Spleen (tissue), 11 donors: ENCODE measurements at regions not wholly inside any gene's neighbourhood (a gene's known extent, or its start where the extent isn't known, plus 50 kb on each side); places are given as distances from the start of the nearest gene placed in this dataset.

ENCODE experiments used
- DNase-seq: peaks from one replicate; pipeline ENCODE4 v3.0.0-alpha.2; 2020
- H3K27ac ChIP-seq, 8 donors: fragments of 200-600 bp; sonication (generic) in 7 of 8; 1 replicate in 4 of 8; 2 replicates in 4 of 8; pipeline versions ENCODE4 v1.5.0 to v1.8.0; 2016 to 2021; ENCODE audit warnings: inconsistent platforms in 4 of 8, mild to moderate bottlenecking in 4 of 8, moderate library complexity in 1 of 8
- H3K27me3 ChIP-seq, 7 donors: fragments of 200-600 bp; sonication (generic) in 6 of 7; replicated peaks in 1 of 7; 1 replicate in 4 of 7; 2 replicates in 3 of 7; pipeline versions ENCODE4 v1.5.0 to v1.8.0; 2016 to 2021; ENCODE audit warnings: inconsistent platforms in 3 of 7, mild to moderate bottlenecking in 1 of 7
- H3K36me3 ChIP-seq, 6 donors: fragments of 200-600 bp; sonication (generic) in 5 of 6; 1 replicate in 4 of 6; 2 replicates in 2 of 6; pipeline versions ENCODE4 v1.5.0 to v1.8.0; 2016 to 2021; ENCODE audit warnings: inconsistent platforms in 2 of 6
- H3K4me1 ChIP-seq, 6 donors: fragments of 200-600 bp; sonication (generic) in 5 of 6; 1 replicate in 3 of 6; 2 replicates in 3 of 6; pipeline versions ENCODE4 v1.5.0 to v1.8.0; 2016 to 2021; ENCODE audit warnings: inconsistent platforms in 3 of 6
- H3K4me3 ChIP-seq, 8 donors: fragments of 200-600 bp; sonication (generic) in 7 of 8; 1 replicate in 4 of 8; 2 replicates in 4 of 8; pipeline versions ENCODE4 v1.5.0 to v1.8.0; 2016 to 2021; ENCODE audit warnings: inconsistent platforms in 4 of 8, mild to moderate bottlenecking in 4 of 8, moderate library complexity in 2 of 8
- H3K9me3 ChIP-seq, 8 donors: fragments of 200-600 bp; sonication (generic) in 7 of 8; 1 replicate in 4 of 8; 2 replicates in 4 of 8; pipeline versions ENCODE4 v1.5.0 to v1.8.0; 2016 to 2021; ENCODE audit warnings: inconsistent platforms in 4 of 8
- POLR2A ChIP-seq, 3 donors: fragments of 450-650 bp; IDR thresholded peaks; one replicate each; pipeline ENCODE4 v1.5.1; 2017; ENCODE audit warnings: antibody characterized with exemption in 3 of 3, mild to moderate bottlenecking in 1 of 3
- POLR2AphosphoS5 ChIP-seq, 3 donors: sonication (generic); formaldehyde crosslinking; IDR thresholded peaks; one replicate each; pipeline ENCODE4 v1.5.1; 2017; ENCODE audit warnings: antibody characterized with exemption in 3 of 3
- WGBS, 5 donors: extraction: QIAGEN DNeasy Blood & Tissue Kit in 3 of 5; methylation state at CpG; one replicate each; pipeline versions ENCODE4 v1.1.5 to v1.1.7; 2013 to 2018; 5-methylcytosine and 5-hydroxymethylcytosine counted together
- intact Hi-C: fragments of 100-400 bp; cut with DNase I; formaldehyde crosslinking; loops from one replicate; pipeline ENCODE4 v1.15.0; 2023; ENCODE audit warnings: low total_unique reads
- TF ChIP-seq, protein P1 (sequence below), 11 experiments: fragments of 200-600 bp in 7 of 11; fragments of 450-650 bp in 4 of 11; sonication (generic) in 4 of 11; IDR thresholded peaks in 8 of 11; conservative IDR thresholded peaks in 3 of 11; 1 replicate in 7 of 11; 2 replicates in 4 of 11; pipeline versions ENCODE4 v1.4.0 to v1.8.0; 2016 to 2021; ENCODE audit warnings: antibody characterized with exemption in 11 of 11, inconsistent platforms in 4 of 11, mild to moderate bottlenecking in 1 of 11
- donor health status: healthy with polysubstance abuse.
- donor health status: DM: no; HTN: no; CAD: no; lungs with moderate emphysema.
- donor health status: DM: no; HTN: no; CAD: no.
- donor health status: Bipolar disorder and iron deficiency.
- donor health status: healthy.
- donor health status: DM: no; HTN: no; CAD: no.
- donor health status: DM: yes; HTN: yes; CAD: no.

GRCh38 chr5:21694567-21694966, 1158.6 kb downstream of the CDH12 start:
- DNase-seq: no peak
- Histone ChIP-seq H3K4me3 (no peak overlapping the region), H3K27ac (no peak overlapping the region), H3K36me3 (no peaks in the 10 kb centered on the region), H3K9me3 (peaks cover 0 to 11% (median 4%) of the 10 kb centered on the region in 8 donors), H3K27me3 (no peaks in the 10 kb centered on the region), H3K4me1 (no peaks in the 10 kb centered on the region)
- 69 to 94% (median 88%) methylated on average over 2 of the region's 2 CpGs for WGBS, 5 donors
- intact Hi-C loops: no loop called here
- TF ChIP-seq POLR2AphosphoS5 (IDR thresholded peaks at IDR 0.05) (no peak), POLR2A (IDR thresholded peaks at IDR 0.05) (no peak)
- TF ChIP-seq, protein P1, sequence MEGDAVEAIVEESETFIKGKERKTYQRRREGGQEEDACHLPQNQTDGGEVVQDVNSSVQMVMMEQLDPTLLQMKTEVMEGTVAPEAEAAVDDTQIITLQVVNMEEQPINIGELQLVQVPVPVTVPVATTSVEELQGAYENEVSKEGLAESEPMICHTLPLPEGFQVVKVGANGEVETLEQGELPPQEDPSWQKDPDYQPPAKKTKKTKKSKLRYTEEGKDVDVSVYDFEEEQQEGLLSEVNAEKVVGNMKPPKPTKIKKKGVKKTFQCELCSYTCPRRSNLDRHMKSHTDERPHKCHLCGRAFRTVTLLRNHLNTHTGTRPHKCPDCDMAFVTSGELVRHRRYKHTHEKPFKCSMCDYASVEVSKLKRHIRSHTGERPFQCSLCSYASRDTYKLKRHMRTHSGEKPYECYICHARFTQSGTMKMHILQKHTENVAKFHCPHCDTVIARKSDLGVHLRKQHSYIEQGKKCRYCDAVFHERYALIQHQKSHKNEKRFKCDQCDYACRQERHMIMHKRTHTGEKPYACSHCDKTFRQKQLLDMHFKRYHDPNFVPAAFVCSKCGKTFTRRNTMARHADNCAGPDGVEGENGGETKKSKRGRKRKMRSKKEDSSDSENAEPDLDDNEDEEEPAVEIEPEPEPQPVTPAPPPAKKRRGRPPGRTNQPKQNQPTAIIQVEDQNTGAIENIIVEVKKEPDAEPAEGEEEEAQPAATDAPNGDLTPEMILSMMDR (IDR thresholded peaks at IDR 0.05 in 8 of 11, conservative IDR thresholded peaks at IDR 0.05 in 3 of 11): no peak

DNA sequence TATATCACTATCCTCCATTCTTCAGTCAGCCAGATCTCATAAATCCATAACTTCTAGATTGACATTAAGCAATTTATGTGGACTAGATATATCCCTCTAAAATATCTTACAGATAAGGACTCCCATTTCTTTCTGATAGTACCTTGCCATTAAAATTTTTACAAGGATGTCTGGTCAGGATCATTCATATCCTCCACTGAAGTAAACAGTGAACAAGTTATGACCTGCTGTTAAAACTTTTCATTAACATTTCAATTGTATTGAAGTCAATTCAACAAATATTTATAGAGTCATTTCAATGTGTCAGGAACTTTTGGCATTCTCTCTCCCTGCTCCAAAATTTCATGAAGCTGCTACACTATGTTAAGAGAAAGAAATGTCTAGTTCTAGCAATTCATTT, 1159.6 kb downstream of the CDH12 start:
- Histone ChIP-seq H3K4me3 (no peak overlapping the region), H3K27ac (no peak overlapping the region), H3K36me3 (no peaks in the 10 kb centered on the region), H3K4me1 (no peaks in the 10 kb centered on the region), H3K27me3 (no peaks in the 10 kb centered on the region), H3K9me3 (peaks cover 0 to 11% (median 4%) of the 10 kb centered on the region in 8 donors)
- TF ChIP-seq, protein P1 (IDR thresholded peaks at IDR 0.05 in 8 of 11, conservative IDR thresholded peaks at IDR 0.05 in 3 of 11): no peak
- TF ChIP-seq POLR2AphosphoS5 (IDR thresholded peaks at IDR 0.05) (no peak), POLR2A (IDR thresholded peaks at IDR 0.05) (no peak)
- intact Hi-C loops: no loop called here
- DNase-seq: no peak

DNA sequence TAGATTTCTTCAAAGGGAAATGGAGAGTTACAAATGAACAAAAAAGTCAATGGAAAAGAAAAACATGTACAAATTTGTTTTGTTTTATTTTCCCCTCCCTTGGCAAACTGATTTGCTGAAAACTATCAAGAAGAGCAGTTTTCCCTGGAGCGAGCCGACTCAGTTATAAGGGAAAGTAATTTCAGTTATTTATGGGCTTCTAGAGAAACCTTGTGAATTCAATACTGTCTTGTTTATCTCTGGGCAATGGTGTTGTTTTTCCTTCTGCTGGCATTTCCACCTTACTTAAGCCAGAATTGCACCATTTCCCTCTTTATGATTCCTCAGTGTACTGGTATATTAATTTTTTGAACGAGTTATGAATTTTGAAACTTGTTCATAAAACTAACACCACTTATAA, 1163.6 kb downstream of the CDH12 start:
- WGBS, 5 donors: 58 to 79% (median 75%) methylated on average over 3 of the region's 3 CpGs
- no peak for TF ChIP-seq POLR2AphosphoS5 (IDR thresholded peaks at IDR 0.05)
- TF ChIP-seq, protein P1 (IDR thresholded peaks at IDR 0.05 in 8 of 11, conservative IDR thresholded peaks at IDR 0.05 in 3 of 11): no peak
- TF ChIP-seq POLR2A (IDR thresholded peaks at IDR 0.05): no peak

GRCh38 chr5:21688655-21689054, 1164.5 kb downstream of the CDH12 start:
- Histone ChIP-seq H3K36me3 (no peaks in the 10 kb centered on the region), H3K4me1 (no peaks in the 10 kb centered on the region), H3K4me3 (no peak overlapping the region), H3K9me3 (no peaks in the 10 kb centered on the region), H3K27me3 (no peaks in the 10 kb centered on the region), H3K27ac (no peak overlapping the region)
- intact Hi-C loops: no loop called here
- WGBS, 5 donors: 66 to 85% (median 76%) methylated on average over 1 of the region's 1 CpG
- TF ChIP-seq, protein P1 (IDR thresholded peaks at IDR 0.05 in 8 of 11, conservative IDR thresholded peaks at IDR 0.05 in 3 of 11): no peak
- TF ChIP-seq POLR2AphosphoS5 (IDR thresholded peaks at IDR 0.05) (no peak), POLR2A (IDR thresholded peaks at IDR 0.05) (no peak)
- no peak for DNase-seq

More for the DNA sequence above, 1163.6 kb downstream of the CDH12 start:
- Histone ChIP-seq H3K27me3 (no peaks in the 10 kb centered on the region), H3K9me3 (no peaks in the 10 kb centered on the region), H3K27ac (no peak overlapping the region), H3K4me3 (no peak overlapping the region), H3K36me3 (no peaks in the 10 kb centered on the region), H3K4me1 (no peaks in the 10 kb centered on the region)
- DNase-seq: no peak
- intact Hi-C loops: no loop called here
